TTC549 (cell line): ENCODE measurements at regions not wholly inside any gene's neighbourhood (a gene's known extent, or its start where the extent isn't known, plus 50 kb on each side); places are given as distances from the start of the nearest gene placed in this dataset.
"Not testable (repeated sequence)": the region's sequence is repeated elsewhere in the genome, so short reads cannot be mapped to it uniquely, and the experiment has no call there.

Experiments used
- FAIRE-seq: peaks from 2 replicates; lab custom pipeline; 2012; peaks lifted over from hg19 to GRCh38; lab: Jason Lieb, UNC

DNA sequence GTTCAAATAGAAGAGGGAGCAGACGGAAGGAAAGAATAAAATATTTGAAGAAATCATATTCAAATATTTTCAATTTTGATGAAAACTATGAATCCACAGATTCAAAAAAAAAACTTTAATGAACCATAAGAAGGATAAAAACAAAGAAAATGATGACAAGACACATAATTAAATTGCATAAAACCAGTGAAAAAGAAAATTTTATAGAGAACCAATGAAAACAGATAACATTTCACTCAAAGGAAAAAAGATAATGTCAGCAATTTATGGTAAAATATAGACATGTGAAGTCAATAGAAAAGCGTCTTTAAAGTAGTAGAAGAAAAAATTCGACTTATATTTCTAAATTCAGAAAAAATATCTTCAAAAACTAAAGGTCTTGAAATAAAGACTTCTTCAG is 546.5 kb upstream of the ATXN7L3B start:
- FAIRE-seq, result no peak

GRCh38 chr12:73998894-73999293 is 538.7 kb upstream of the ATXN7L3B start:
- FAIRE-seq, result no peak

DNA sequence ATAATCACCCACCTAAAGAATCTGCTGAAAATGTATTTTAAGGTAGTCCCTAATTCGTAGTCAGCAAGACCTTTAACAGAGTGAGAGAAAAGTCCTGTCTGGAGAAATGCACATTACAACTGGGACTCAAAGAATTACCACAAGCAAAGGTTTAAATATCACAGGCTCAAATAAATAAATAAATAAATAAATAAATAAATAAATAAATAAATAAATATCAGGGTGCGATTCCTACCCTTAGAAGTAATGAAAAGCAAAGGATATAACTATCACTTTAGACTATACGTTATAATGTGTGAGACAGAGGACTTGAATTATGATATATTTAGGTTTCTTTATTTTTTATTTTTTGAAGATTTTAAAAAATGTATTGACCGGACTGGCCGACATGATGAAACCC is 522.5 kb upstream of the ATXN7L3B start:
- FAIRE-seq, result no peak

DNA sequence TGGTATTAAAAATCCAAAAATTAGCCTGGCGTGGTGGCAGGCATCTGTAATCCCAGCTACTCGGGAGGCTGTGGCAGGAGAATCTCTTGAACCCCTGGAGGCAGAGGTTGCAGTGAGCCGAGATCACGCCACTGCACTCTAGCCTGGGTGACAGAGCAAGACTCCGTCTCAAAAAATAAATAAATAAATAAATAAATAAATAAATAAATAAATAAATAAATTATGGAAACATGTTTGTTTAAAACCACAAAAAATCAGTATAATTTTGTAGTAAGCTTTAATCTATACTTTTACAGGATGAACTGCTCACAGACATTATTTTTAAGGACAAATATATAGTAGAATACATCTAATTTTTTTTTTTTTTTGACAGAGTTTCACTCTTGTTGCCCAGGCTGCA is 521.3 kb upstream of the ATXN7L3B start:
- FAIRE-seq, result not testable (repeated sequence)

DNA sequence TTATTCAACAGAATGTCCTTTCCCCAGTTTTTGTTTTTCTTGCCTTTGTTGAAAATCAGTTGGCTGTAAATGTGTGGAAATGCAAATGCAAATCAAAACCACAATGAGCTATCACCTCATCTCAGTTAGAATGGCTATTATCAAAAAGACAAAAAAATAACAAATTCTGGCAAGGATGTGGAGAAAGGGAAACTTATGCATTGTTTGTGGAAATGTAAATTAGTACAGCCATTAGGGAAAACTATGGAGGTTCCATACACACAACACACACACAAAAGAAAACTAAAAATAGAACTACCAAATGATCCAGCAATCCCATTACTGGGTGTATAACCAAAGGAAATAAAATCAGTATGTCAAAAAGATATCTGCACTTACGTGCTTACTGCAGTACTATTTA is 518.8 kb upstream of the ATXN7L3B start:
- no peak for FAIRE-seq

DNA sequence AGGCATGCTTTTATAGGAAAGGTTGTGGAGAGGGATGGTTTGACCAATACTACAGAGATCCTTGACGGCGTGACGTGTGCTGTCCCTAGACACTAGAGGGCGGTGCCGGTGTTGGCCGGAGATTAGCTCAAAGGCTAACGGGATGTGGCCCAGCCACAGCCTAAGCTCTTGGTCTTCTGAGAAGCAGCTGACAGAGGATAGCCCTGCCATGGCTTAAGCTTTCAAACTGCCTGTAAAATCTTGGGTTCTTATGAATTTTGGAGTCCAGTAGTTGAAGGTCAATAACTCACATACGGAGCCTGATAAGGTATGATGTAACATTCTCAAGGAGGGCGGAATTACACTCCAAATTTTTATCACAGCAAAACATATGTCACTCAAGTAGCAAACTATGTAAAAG is 515.7 kb upstream of the ATXN7L3B start:
- no peak for FAIRE-seq

GRCh38 chr12:74031045-74031444 is 506.6 kb upstream of the ATXN7L3B start:
- FAIRE-seq, result no peak

DNA sequence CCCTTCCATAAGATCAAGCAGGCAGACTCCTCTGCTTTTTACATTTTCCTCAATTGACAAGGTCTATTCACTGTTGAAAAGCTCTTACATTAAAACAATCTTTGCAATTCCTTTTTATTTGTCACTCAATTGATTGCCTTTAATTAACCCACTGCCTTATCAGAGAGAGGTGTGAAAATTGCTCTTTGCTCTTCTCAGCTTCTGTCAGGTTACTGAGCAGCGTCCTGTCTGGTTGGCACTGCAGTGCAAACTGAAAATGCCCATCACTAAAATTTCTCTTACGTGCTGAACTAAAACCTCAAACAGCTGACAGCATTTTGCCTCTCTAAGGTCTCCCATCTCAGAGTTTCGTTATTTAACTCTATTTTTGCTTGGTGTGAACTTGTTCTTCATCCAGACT is 504.1 kb upstream of the ATXN7L3B start:
- no peak for FAIRE-seq

- not testable (repeated sequence) for FAIRE-seq
Measured at GRCh38 chr12:74039138-74039537, 498.5 kb upstream of the ATXN7L3B start.

- no peak for FAIRE-seq
Measured at GRCh38 chr12:74043343-74043742, 494.3 kb upstream of the ATXN7L3B start.

- FAIRE-seq, result no peak
Measured at GRCh38 chr12:74049348-74049747, 488.3 kb upstream of the ATXN7L3B start.

DNA sequence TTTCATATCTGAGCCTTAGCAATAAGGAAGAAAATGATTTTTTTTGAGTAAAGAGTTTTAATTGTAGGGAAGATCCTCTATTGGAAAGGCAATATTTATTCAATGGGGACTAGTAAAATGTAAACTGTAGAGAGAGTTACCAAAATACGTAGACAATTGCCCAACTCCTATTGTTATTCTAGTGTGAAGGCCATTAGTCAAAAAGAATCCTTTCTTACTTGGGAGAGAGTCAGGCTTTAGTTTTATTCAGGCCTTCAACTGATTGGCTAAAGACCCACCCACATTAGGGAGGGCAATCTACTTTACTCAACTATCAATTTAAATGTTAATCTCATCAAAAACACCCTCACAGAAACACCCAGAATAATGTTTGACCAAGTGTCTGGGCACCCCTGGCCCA is 485.8 kb upstream of the ATXN7L3B start:
- no peak for FAIRE-seq

DNA sequence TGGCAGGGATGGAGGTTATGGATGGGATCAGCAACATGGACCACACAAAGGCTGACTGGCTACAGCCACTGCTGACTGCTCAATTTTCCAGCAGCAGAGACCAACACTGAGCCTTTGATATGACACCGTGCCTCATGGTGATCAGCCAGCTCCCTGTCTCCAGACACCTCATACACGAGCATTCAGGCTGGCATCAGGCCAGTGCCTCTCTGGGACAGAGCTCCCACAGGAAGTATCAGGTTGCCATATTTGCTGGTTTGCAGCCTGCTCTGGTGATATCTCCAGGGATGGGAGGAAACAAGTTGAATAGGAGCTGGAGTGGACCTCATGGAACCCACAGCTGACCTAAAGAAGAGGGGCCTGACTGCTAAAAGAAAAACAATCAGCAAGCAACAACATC is 471.2 kb upstream of the ATXN7L3B start:
- FAIRE-seq, result no peak

- FAIRE-seq, result no peak
Measured at GRCh38 chr12:74071182-74071581, 466.5 kb upstream of the ATXN7L3B start.

GRCh38 chr12:74076918-74077317 is 460.7 kb upstream of the ATXN7L3B start:
- FAIRE-seq, result no peak

- FAIRE-seq, result no peak
Measured at GRCh38 chr12:74105434-74105833, 432.2 kb upstream of the ATXN7L3B start.

DNA sequence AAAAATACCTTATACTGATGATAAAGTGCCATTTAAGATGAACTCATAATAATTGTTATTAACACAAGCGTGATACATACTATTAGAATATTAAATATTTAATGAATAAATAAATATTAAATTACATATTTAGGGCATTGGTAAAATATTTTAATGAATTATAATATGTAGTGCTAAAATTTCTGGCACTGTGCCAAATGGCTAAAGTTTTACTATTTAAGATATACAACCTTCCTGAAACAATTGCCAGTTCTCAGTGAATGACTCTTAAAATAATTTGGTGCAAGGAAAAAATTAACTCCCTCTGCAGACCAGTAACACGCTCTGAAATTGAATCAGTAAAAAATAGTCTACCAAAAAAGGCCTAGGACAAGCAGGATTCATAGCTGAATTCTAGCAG is 428.9 kb upstream of the ATXN7L3B start:
- no peak for FAIRE-seq

DNA sequence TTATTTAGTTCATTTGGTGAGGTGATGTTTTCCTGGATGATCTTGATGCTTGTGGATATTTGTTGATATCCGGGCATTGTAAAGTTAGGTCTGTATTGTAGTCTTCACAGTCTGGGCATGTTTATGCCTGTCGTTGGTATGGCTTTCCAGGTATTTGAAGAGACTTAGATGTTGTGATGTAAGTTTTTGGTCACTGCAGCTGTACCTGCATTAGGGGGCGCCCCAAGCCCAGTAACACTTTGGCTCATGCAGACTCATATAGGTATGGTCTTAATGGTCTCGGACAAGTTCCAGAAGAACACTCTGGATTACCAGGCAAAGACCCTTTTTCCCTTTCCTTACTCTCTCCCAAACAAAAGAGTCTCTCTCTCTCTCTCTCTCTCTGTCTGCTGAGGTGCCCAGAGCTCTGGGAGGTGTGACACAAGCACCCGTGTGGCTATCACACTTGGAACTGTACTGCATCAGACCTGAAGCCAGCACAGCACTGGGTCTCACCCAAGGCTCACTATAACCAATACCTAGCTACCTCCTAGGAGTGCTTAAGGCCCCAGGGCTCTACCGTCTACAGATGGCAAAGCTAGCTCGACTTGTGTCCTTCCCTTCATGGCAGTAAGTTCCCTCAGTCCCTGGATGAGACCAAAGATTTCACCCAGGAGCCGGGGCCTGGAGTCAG is 425.8 kb upstream of the ATXN7L3B start:
- FAIRE-seq, result no peak

- no peak for FAIRE-seq
Measured at GRCh38 chr12:74119811-74120362, 417.7 kb upstream of the ATXN7L3B start.

GRCh38 chr12:74120644-74121043 is 417.0 kb upstream of the ATXN7L3B start:
- FAIRE-seq, result no peak

DNA sequence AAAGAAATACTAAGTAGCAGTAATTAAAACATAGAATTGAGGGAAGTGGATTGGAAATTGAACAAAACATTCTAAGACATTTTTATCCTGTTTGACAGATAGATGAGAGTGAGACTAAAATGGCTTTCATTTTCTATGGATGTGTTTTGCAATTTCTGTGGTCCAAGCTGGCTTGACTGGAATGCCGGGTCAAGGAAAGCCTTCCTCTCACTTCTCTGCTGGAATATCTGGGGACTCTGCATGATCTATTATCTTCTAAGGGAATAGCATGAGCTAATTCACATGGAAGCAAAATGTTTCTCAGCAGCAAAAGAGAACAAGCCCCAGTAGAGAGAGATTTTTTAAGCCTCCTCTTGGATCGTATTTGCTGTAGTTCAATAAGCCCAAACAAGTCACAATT is 407.9 kb upstream of the ATXN7L3B start:
- no peak for FAIRE-seq

GRCh38 chr12:74144396-74144795 is 393.2 kb upstream of the ATXN7L3B start:
- no peak for FAIRE-seq

DNA sequence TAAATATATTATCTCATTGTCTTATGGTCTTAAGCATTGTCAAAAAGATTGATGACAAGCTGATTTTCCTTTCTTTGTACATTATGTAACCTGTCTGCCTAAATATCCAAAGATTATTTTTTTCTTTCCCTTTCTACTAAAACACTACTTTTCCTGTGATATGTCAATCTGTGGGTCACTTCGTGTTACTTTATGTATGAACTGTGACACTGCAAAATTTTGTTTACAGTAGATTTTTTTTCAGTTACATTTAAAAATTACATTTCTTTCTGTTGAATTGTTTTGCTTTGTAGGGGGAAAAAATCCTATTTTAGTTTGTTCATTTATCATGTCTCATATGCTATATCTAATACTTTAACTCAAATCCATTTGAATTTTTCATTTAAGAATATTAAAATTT is 392.3 kb upstream of the ATXN7L3B start:
- no peak for FAIRE-seq

DNA sequence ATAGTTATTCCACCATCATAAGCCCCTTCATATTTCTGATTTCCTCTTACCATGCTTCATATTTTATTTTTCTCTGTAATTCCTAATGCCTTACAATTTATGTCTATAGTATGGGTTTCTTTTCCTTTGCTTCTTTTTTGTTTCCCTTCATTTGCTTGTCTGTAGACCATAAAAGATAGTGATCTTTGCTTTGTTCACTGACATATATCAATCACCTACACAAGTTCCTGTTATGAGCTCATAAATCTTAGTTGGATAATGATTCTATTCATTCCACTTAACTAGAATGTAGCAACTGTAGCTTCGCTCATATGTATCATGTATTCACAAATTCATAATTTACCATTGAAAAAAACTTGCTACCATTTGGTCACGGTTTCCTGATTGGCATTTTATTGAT is 388.8 kb upstream of the ATXN7L3B start:
- no peak for FAIRE-seq

DNA sequence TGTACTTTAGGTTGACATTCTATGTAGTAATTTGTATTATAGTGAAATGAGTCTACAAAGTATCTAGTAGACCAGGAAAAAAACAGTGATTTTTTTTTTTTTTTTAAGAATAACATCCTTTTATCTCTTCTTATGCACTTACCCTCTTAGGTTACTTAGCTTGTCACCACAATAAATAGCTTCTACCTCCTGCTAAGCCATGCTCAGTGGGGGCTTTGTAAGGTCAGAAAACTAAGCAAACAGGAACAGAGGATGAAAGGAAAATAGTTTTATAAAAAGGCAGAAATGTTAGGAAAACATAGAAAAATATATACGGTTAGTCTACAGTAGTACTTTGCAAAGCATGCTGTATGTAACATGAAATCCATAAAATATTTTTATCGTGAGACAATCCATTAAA is 385.3 kb upstream of the ATXN7L3B start:
- FAIRE-seq, result no peak
